Keratinocyte (primary cell): ENCODE measurements at regions not wholly inside any gene's neighbourhood (a gene's known extent, or its start where the extent isn't known, plus 50 kb on each side); places are given as distances from the start of the nearest gene placed in this dataset.

Source experiments
- EZH2 ChIP-seq: IDR thresholded peaks from one replicate; pipeline ENCODE4 v1.6.1; 2012; ENCODE audit warnings: inconsistent platforms, mild to moderate bottlenecking, low read length, moderate library complexity
- TF ChIP-seq, protein P1 (sequence below), 3 experiments: IDR thresholded peaks in 1 of 3; conservative IDR thresholded peaks in 1 of 3; optimal IDR thresholded peaks in 1 of 3; 2 replicates in 2 of 3; 3 replicates in 1 of 3; pipeline versions ENCODE3 to v1.5.1; 2011; ENCODE audit warnings: low read length in 3 of 3, mild to moderate bottlenecking in 3 of 3, moderate library complexity in 2 of 3, control low read depth in 1 of 3, inconsistent platforms in 1 of 3; ENCODE audit not compliant: insufficient read depth in 2 of 3; ENCODE audit errors: extremely low read depth in 1 of 3

DNA sequence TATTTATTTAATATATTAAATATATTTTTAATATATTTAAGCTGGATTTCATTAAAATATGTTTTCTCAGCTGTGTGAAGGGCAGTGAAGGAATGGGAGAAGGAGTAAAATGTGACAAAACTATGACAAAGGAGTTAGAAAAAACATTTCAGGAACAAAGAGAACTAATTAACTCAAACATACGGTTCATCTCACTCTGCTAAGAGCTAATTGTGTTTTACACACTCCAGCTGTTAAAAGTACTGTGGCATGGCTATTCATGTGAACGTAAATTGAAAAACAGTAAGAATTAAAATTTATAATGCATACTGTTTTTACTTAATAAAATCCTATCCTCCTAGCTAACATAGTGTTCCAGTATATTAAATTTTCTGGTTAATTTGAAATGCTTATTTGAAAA is 262.5 kb upstream of the GNAI1 start:
- TF ChIP-seq, protein P1, sequence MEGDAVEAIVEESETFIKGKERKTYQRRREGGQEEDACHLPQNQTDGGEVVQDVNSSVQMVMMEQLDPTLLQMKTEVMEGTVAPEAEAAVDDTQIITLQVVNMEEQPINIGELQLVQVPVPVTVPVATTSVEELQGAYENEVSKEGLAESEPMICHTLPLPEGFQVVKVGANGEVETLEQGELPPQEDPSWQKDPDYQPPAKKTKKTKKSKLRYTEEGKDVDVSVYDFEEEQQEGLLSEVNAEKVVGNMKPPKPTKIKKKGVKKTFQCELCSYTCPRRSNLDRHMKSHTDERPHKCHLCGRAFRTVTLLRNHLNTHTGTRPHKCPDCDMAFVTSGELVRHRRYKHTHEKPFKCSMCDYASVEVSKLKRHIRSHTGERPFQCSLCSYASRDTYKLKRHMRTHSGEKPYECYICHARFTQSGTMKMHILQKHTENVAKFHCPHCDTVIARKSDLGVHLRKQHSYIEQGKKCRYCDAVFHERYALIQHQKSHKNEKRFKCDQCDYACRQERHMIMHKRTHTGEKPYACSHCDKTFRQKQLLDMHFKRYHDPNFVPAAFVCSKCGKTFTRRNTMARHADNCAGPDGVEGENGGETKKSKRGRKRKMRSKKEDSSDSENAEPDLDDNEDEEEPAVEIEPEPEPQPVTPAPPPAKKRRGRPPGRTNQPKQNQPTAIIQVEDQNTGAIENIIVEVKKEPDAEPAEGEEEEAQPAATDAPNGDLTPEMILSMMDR (optimal IDR thresholded peaks at IDR 0.05 in 1 of 3, IDR thresholded peaks at IDR 0.05 in 1 of 3, conservative IDR thresholded peaks at IDR 0.05 in 1 of 3; ENCODE audit: extremely low read depth in 1 of 3, insufficient read depth in 2 of 3, low read length in 3 of 3) = no peak
- TF ChIP-seq EZH2 = no peak
